Posterior cingulate gyrus (tissue), 11 donors: ENCODE measurements at regions not wholly inside any gene's neighbourhood (a gene's known extent, or its start where the extent isn't known, plus 50 kb on each side); places are given as distances from the start of the nearest gene placed in this dataset.
"Not testable (repeated sequence)": the region's sequence is repeated elsewhere in the genome, so short reads cannot be mapped to it uniquely, and the experiment has no call there.

ENCODE experiments used
- DNase-seq, 10 donors: peaks; one replicate each; pipeline versions ENCODE4 v3.0.0 to v3.0.0-alpha.2; 2020 to 2021; ENCODE audit warnings: mixed read lengths in 3 of 10
- intact Hi-C: fragments of 100-400 bp; cut with DNase I; formaldehyde crosslinking; loops from one replicate; pipeline ENCODE4 v1.15.1; 2023

DNA sequence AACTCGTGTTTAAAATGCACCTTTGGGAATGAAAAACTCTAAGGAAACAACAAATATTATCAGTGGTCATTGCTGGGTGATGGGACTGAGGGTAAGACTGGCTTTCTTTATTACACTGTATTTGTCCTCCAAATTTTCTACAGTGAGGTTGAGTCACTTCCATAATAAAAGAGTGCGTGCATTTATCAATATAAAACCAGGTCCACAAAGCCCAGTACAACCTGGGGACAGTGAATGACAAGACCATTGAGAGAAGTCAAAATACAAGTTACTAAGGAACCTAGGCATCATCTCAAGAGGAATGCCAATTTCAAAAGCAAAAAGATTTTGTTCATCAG is 76.4 kb downstream of the MAGED4 start:
- intact Hi-C loops: loop anchor here (5.0 kb wide), 1 partner anchor 369 kb away; the partner anchor contains the start of gene MAGED1
- no peak for DNase-seq

DNA sequence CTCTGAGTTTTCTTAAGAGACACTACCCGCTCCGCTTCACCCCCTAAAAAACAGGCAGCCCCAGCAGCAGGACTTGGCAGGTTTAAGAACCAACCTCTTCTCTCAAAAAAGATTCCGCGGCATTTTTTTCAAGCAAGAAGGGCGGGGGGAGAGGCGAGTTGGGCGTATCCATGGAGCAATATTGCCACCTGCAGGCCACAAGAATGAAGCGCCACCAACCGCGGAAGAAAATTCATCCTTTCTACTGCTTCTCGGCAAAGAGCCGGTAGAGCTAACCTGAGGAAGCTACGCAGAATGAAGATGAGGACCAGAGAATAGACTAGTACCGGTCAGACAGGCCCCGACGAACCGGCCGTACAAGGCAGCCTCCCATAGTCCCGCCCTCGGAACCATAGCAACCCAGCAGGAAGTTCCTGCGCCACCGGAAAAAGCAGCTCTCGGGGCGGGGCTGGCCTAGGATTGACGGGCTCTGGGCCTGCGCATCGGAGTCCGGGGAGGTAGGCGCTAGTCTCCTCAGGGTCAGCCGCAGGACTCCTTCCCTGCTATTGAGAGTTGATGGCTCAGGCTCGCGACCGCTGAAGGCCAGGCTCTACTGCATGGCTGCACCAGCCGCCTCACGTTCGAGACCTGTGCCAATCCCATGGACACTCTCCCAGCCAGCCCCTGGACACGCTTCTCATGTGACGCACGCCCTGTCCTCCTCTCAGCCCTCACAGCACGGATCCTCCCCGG is 76.9 kb downstream of the MAGED4 start:
- intact Hi-C loops: loop anchor here (5.0 kb wide), 1 partner anchor 369 kb away; the partner anchor contains the start of gene MAGED1
- peak; percentile 85 to 99 (median 96) for DNase-seq

DNA sequence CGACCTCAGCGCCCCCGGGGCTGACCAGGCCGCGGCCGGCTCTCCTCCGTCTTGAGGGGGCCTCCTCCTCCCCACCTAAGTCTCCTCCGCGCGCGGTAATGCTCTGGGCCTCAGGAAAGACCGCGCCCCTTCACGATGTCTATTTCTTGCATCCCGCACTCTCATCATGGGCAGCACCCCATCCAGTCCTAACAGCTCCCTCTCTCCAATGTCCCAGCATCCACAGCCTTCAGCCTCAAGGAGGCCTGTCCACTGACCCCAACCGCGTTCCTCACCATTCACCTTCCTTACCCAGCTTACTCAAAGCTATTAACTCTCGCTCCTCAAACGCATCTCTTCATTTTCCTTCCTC is 77.5 kb downstream of the MAGED4 start:
- DNase-seq: peak in 1 of 10 donors; percentile 7
- intact Hi-C loops: loop anchor here (5.0 kb wide), 1 partner anchor 370 kb away; the partner anchor contains the start of gene MAGED1

DNA sequence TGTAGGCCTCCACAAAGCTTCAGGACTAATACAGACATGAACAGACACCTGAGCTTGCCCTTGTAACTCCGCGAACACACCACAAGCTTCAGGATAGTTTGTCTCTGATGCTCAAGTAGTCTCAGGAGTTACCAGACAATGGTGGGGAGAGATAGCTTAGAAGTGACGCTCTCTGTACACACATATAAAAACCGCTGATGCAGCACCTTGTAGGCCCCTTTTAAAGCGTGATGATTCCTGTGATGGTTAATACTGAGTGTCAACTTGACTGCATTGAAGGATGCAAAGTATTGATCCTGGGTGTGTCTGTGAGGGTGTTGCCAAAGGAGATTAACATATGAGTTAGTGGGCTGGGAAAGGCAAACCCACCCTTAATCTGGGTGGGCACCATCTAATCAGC is 78.7 kb downstream of the MAGED4 start:
- intact Hi-C loops: loop anchor here (5.0 kb wide), 1 partner anchor 371 kb away; the partner anchor contains the start of gene MAGED1
- no peak for DNase-seq

DNA sequence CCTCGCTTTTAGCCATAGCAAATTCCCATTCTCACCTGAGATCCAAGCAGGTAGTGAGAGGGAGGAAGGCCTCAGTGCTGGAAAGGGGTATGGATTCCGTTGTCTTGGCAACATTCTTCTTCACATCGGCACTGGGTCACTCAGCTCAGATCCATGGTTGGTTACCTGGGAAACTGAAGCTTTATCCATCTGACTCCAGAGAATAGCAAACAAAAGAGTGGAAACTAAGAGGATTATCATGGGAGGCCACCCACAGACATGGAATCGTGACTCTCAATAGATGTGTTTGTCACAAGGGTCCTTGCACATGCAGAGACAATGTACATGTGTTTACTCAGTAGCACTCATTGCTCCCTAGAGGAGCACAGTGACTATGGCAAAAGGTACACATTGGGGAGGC is 81.0 kb downstream of the MAGED4 start:
- intact Hi-C loops: no loop called here
- DNase-seq: no peak

DNA sequence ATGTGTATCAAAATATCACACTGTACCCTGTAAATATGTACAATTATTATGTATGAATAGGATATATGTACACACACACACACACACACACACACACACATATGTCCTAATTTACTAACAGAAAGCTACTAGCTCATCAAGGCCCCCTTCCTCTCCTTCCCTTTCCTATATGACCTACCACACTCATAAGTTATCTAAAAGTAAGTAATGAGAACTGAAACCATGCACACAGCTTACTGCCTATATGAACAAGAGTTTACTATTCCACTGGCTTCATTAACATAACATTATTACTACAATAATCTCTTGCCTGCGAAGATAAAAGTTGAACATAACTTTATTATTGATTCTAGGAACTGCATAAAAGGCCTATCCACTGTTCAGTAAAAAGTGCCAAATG is 83.8 kb downstream of the MAGED4 start:
- intact Hi-C loops, DNase-seq: not testable (repeated sequence)

DNA sequence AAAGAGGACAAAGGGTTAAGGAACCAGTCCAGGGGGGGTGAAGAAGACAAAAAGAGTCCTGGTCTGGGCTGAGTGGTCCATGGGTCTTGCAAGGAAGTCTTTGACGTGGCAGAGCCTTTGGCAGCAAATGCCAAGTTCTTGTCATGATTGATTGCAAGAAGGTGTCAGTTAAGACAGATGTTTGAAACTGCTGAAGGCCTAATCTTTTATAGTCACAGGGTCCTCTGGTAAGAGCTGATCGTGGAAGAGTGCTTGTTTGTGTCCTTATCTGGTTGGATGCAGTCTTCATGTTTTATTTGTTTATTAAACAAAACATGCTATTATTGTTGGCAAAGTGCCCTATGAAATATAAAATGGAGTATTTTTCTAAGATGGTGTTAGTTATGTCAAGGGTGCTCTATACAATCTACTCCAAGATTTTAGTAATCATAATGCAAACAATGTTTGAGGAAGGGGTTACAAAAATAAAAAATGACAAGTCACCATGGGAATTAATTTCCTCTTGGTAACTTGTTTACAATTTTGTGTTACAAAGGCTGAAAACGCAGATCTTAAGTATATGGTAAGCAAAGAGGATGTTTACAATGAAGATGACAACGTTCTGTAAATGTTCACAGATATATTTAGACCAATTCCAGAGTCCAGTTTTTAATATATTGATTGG is 85.9 kb downstream of the MAGED4 start:
- intact Hi-C loops: no loop called here

DNA sequence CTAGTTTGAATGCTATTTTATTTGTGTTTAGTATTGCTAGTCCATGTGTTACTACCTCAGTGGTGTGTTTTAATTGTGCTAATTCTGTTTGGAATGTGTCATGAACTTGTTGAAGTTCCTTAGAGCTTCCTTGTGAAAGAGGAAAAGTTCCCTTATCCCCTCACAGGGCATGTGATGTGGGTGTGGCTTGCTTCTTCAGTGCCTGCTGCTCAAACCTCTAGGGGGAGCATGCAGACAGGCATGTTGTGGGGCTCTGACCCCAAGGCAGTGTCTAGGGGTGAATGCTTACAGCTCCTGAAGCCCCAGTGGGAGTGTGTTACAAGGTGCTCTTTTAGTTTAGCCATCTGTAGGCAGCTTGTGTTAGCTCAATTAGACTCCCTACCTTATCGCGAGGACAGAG is 86.5 kb downstream of the MAGED4 start:
- DNase-seq: no peak
- intact Hi-C loops: no loop called here

More for the DNA sequence above, 85.9 kb downstream of the MAGED4 start:
- no peak for DNase-seq

DNA sequence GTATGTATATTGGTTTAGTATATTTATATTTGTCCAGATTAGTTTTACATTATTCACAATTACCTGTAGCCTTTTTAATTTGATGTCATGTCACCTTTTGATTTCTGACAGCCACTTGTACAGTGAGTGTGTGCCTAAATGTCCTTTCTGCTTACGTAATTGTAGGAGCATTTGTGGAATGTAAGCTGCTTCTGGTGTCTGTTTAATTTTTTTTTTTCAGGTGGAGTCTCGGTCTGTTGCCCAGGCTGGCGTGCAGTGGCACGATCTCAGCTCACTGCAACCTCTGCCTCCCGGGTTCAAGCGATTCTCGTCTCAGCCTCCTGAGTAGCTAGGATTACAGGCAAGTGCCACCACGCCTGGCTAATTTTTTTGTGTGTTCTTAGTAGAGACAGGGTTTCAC is 91.2 kb upstream of the XAGE2 start:
- intact Hi-C loops: no loop called here
- no peak for DNase-seq

DNA sequence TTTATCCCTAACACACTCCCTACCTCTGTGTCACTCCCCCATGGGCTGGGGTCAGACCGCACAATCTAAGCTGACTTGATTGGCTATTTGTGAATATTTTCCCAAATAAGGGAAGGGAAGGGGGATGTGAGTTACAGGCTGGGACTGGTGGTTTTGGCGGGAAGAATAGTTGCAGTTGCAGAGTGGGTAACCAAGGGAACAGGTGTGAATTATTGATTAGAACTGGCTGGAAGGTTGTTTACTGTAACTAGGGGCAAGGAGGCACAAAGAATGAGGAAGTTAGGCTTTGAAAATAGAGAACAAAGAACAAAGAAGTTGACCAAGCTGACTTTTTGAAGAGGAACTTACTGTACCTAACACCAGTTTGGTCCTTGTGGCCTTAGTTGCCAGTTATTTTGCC is 88.0 kb upstream of the XAGE2 start:
- intact Hi-C loops: no loop called here
- no peak for DNase-seq

DNA sequence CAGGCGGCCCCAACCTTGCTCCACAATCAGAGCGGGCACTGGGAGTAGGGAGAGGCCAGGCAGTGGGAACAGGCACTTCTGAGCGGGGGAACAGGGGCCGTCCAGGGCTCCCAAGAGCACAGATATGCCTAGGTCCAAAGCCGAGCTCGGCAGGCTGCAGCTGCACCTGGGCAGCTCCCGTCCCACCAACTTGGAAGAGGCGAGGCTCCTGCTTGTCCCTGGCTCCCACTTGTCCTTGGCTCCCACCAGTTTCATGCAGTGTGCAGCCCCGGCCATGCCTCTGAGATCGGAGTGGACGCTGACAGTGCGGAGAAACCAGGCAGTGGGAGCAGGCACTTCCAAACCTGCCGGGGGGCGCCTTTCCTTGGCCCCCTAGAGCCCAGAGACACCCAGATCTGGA is 84.0 kb upstream of the XAGE2 start:
- intact Hi-C loops: no loop called here
- DNase-seq: peak in 1 of 10 donors; percentile 69

DNA sequence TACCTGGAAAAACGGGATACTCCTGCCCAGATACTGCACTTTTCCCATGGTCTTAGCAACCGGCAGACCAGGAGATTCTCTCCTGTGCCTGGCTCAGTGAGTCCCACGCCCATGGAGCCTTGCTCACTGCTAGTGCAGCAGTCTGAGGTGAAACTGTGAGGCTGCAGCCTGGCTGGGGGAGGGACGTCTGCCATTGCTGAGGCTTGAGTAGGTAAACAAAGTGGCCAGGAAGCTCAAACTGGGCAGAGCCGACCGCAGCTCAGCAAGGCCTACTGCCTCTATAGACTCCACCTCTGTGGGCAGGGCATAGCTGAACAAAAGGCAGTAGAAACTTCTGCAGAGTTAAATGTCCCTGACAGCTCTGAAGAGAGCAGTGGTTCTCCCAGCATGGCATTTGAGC is 69.9 kb upstream of the XAGE2 start:
- peak in 1 of 10 donors; percentile 52 for DNase-seq
- intact Hi-C loops: not testable (repeated sequence)

DNA sequence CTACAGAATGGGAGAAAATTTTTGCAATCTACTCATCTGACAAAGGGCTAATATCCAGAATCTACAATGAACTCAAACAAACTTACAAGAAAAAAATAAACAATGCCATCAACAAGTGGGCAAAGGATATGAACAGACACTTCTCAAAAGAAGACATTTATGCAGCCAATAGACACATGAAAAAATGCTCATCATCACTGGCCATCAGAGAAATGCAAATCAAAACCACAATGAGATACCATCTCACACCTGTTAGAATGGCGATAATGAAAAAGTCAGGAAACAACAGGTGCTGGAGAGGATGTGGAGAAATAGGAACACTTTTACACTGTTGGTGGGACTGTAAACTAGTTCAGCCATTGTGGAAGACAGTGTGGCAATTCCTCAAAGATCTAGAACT is 60.3 kb upstream of the XAGE2 start:
- DNase-seq, intact Hi-C loops: not testable (repeated sequence)
